Astrocyte (in vitro differentiated cells and primary cell): ENCODE measurements at regions not wholly inside any gene's neighbourhood (a gene's known extent, or its start where the extent isn't known, plus 50 kb on each side); places are given as distances from the start of the nearest gene placed in this dataset.

ENCODE experiments used
- EZH2 ChIP-seq: IDR thresholded peaks from 2 replicates; pipeline ENCODE4 v1.6.1; 2012; ENCODE audit warnings: mild to moderate bottlenecking, low read length, inconsistent platforms; ENCODE audit not compliant: insufficient read depth
- TF ChIP-seq, protein P1 (sequence below): IDR thresholded peaks from 2 replicates; pipeline ENCODE4 v1.5.1; 2011; ENCODE audit warnings: low read depth, mild to moderate bottlenecking, inconsistent platforms, low read length, moderate library complexity; ENCODE audit not compliant: insufficient read depth

DNA sequence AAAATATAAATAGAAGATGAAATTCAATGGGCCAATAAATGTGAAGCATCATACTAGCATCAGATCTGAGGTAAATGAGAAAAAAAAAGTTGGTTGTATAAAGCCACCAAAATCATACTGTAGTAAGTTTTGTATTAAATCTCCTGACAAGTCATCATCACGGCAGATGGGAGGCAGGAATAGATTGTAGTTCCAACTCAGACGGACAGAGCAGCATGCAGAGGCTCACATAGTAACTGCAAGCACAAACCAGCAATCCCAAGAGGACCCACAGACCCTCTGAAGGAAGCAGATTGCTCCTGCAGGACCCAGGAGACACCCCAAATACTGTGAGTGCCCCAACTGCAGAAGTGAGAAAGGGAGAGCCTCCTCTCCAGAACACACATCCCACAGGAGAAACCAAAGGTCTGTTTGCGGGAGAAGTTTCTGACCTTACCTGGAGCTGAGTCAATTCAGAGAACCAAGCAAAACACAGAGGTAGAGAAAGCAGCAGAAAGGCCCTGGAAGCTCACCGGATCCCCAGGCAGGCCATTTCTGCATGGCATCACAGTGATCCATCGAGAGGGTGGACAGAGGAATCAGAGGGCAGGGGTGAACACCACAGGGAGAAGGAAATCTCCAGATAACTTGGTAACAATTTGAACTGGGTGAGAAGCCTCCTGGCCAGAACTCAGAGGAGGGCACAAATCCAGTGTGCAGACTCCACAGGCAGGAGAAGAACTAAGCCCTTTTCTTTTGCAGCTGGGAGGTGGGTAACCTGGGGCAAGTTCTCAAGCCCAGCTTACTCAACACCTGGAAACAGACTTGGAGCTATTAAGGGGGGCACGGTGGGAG, 141.6 kb upstream of the ARHGEF26 start:
- TF ChIP-seq, protein P1, sequence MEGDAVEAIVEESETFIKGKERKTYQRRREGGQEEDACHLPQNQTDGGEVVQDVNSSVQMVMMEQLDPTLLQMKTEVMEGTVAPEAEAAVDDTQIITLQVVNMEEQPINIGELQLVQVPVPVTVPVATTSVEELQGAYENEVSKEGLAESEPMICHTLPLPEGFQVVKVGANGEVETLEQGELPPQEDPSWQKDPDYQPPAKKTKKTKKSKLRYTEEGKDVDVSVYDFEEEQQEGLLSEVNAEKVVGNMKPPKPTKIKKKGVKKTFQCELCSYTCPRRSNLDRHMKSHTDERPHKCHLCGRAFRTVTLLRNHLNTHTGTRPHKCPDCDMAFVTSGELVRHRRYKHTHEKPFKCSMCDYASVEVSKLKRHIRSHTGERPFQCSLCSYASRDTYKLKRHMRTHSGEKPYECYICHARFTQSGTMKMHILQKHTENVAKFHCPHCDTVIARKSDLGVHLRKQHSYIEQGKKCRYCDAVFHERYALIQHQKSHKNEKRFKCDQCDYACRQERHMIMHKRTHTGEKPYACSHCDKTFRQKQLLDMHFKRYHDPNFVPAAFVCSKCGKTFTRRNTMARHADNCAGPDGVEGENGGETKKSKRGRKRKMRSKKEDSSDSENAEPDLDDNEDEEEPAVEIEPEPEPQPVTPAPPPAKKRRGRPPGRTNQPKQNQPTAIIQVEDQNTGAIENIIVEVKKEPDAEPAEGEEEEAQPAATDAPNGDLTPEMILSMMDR, result no peak
- no peak for TF ChIP-seq EZH2
